RWPE1 (cell line): ENCODE measurements at regions not wholly inside any gene's neighbourhood (a gene's known extent, or its start where the extent isn't known, plus 50 kb on each side); places are given as distances from the start of the nearest gene placed in this dataset.

ENCODE experiments used
- CTCF ChIA-PET: fragments of 350-600 bp; sonication (Branson Sonifier 250); formaldehyde crosslinking; extraction: SDS; loops from one replicate; lab custom pipeline; 2021; lab: Yijun Ruan, JAX
- POLR2A ChIA-PET: fragments of 400-600 bp; formaldehyde crosslinking; extraction: SDS; loops from one replicate; lab custom pipeline; 2020; ENCODE audit warnings: antibody characterized with exemption; ENCODE audit not compliant: low non-redundant PET; lab: Yijun Ruan, JAX
- DNase-seq: peaks from one replicate; pipeline ENCODE4 v3.0.0; 2012; ENCODE audit warnings: low spot score
- H3K27ac ChIP-seq: fragments of 450-650 bp; 2 replicates; pipeline ENCODE4 v1.5.1; 2017
- CTCF ChIP-seq: fragments of 450-650 bp; conservative IDR thresholded peaks from 2 replicates; pipeline ENCODE4 v1.5.1; 2017; ENCODE audit warnings: low read depth, mild to moderate bottlenecking

GRCh38 chr2:193963472-193964119 lies 1693.4 kb upstream of the SLC39A10 start:
- TF ChIP-seq CTCF = peak; percentile 63
- POLR2A ChIA-PET = no interaction called here
- DNase-seq = peak; percentile 2
- no peak overlapping the region for H3K27ac ChIP-seq
- CTCF ChIA-PET = interaction anchor here (0.6 to 2.0 kb wide), 5 partner anchors 10 to 1630 kb away, joined by 3 to 7 read pairs (median 4); no protein-coding TSS in a partner anchor

GRCh38 chr2:193946806-193947205 lies 1710.2 kb upstream of the SLC39A10 start:
- POLR2A ChIA-PET = no interaction called here
- no peak for DNase-seq
- TF ChIP-seq CTCF = no peak
- CTCF ChIA-PET = no interaction called here
- H3K27ac ChIP-seq = no peak overlapping the region

- DNase-seq = no peak
- ChIA-PET POLR2A (no interaction called here), CTCF (no interaction called here)
- no peak for TF ChIP-seq CTCF
- H3K27ac ChIP-seq = no peak overlapping the region
These were observed 1713.5 kb upstream of the SLC39A10 start for GRCh38 chr2:193943406-193943960.

- DNase-seq = no peak
- CTCF ChIA-PET = no interaction called here
- POLR2A ChIA-PET = no interaction called here
- no peak overlapping the region for H3K27ac ChIP-seq
- no peak for TF ChIP-seq CTCF
These were observed 1721.9 kb upstream of the SLC39A10 start for GRCh38 chr2:193935114-193935513.

- CTCF ChIA-PET = no interaction called here
- no peak for DNase-seq
- POLR2A ChIA-PET = no interaction called here
- no peak for TF ChIP-seq CTCF
- H3K27ac ChIP-seq = no peak overlapping the region
These were observed 1727.9 kb upstream of the SLC39A10 start for GRCh38 chr2:193929131-193929530.

- no peak for TF ChIP-seq CTCF
- H3K27ac ChIP-seq = no peak overlapping the region
- CTCF ChIA-PET = interaction anchor here (0.6 kb wide), 1 partner anchor 9 kb away, joined by 3 read pairs; no protein-coding TSS in a partner anchor
- POLR2A ChIA-PET = no interaction called here
- DNase-seq = no peak
These were observed 1712.8 kb upstream of the TMEFF2 start for GRCh38 chr2:193907561-193907960.
